ENCODE measurements at regions not wholly inside any gene's neighbourhood (a gene's known extent, or its start where the extent isn't known, plus 50 kb on each side); places are given as distances from the start of the nearest gene placed in this dataset.

GRCh38 chr2:83786140-83786539, 672.9 kb downstream of the SUCLG1 start:
- DNase-seq (ENCODE audit: low spot score): no peak

DNA sequence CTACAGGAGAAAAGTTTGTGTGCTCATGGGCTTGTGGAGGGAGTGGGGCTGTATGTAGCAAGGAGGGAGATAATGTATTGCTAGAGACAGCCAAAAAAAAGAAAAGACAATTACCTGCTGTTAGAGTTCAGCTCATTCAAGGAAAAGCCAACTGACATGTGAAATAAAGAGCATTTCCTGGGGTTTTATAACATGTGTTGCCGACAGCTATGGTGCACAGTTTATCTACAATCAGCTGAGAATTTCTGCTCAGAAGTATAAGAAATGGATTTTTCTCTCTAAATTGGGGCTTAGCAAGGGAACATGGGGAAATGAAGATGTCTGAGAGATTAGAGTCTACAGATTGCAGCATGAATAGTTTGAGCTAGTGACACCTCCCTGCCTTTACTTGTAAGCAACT, 674.1 kb downstream of the SUCLG1 start:
- no peak for DNase-seq (ENCODE audit: low spot score)

GRCh38 chr2:83784315-83784714, 674.8 kb downstream of the SUCLG1 start:
- no peak for DNase-seq (ENCODE audit: low spot score)

DNA sequence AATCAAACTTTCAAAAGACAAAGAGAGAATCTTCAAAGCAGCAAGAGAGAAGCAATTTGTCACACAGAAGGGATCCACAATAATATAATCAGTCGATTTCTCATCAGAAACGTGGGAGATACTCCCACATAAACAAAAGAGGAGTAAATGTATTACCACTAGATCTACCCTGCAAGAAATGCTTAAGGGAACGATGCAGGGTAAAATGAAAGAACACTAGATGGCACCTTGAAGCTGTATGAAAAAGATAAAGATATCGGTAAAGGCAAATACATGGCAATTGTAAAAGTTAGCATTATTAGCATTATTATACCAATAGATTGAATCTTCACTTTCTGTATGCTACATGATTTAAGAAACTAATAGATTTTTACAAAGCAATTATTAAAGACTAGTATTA, 677.0 kb downstream of the SUCLG1 start:
- no peak for DNase-seq (ENCODE audit: low spot score)

DNA sequence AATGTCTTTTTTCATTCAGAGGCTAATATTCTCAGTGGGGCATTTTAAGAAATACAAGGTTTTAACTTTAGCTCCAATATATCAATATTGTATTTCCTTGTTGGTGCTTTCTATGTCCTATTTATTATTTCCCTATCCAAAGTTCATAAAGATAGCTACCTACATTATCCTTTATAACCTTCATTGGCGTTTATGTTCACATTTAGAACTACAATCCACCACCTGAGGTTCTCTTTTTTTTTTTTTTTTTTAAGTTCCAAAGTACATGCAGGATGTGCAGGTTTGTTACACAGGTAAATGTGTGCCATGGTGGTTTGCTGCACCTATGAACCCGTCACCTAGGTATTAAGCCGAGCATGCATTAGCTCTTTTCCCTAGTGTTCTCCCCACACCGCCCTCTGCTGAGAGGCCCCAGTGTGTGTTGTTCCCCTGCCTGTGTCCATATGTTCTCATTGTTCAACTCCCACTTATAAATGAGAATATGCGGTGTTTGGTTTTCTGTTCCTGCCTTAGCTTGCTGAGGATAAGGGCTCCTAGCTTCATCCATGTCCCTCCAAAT, 694.6 kb downstream of the SUCLG1 start:
- DNase-seq (ENCODE audit: low spot score): no peak

GRCh38 chr2:83757329-83757728, 701.8 kb downstream of the SUCLG1 start:
- no peak for DNase-seq (ENCODE audit: low spot score)

DNA sequence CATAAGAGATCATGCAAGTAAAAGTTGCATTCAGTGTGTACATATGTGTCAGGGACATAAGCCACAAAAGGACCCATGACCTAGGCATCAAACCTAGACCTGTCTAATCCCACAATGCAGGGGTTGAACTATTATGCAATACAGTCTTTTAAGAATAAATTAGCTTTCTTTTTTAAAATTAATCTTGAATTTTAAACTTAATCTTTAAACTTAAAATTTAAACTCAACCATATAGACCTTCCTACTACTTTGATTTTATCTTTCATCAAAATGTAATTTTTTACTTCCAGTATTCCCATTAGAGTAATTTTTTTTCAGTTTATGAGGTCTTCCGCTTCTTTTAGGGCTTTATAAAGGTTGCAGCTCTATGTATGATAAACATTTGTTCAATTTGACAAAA, 702.9 kb downstream of the SUCLG1 start:
- DNase-seq (ENCODE audit: low spot score): no peak

DNA sequence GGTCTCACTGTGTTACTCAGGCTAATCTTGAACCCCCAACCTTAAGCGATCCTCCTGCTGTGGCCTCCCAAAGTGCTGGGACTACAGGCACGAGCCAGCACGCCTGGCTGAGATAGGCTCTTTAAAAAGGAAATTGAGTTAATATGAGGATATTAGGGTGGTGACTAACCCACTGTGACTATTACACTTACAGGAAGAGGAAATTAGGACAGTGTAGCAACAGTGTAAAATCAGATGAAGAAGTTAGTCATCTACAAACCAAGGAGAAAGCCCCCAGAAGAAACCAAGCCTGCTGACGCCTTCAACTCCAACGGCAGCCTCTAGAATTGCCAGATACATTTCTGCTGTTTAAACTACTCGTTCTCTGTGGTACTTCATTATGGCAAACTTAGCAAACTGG, 711.9 kb downstream of the SUCLG1 start:
- no peak for DNase-seq (ENCODE audit: low spot score)

DNA sequence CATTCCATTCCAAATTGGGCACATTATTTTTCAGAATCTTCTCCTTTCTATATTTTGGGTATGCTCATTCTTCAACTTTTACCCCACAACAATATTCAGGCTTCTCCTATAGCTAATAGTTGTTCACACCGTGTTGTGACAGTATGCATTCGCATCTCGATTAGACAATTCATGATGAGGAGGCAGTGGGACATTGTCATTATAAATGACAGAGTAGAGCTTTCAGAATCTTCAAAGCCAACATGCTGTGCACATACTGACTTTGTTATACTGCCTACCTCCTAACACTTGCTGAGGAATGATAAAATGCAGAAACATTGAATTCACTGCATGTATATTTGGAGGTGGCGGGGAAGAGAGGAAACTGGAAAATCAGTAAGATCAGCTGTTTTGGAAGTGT, 714.2 kb downstream of the SUCLG1 start:
- DNase-seq (ENCODE audit: low spot score): no peak

GRCh38 chr2:83742117-83742782, 716.8 kb downstream of the SUCLG1 start:
- no peak for DNase-seq (ENCODE audit: low spot score)

- no peak for DNase-seq (ENCODE audit: low spot score)
These were observed 728.9 kb downstream of the SUCLG1 start for GRCh38 chr2:83730223-83730622.

DNA sequence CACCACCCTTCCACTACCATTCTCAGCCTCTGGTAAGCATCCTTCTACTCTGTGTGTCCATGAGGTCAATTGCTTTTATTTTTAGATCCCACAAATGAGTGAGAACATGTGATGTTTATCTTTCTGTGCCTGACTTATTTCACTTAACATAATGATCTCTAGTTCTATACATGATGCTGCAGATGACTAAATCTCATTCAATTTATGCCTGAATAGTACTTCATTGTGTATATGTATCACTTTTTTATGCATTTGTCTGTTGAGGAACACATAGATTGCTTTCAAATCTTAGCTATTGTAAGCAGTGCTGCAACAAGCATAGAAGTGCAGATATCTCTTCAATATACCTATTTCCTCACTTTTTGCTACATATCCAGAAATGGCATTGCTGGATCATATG, 733.3 kb downstream of the SUCLG1 start:
- DNase-seq (ENCODE audit: low spot score): no peak

GRCh38 chr2:83705146-83705545, 753.9 kb downstream of the SUCLG1 start:
- DNase-seq (ENCODE audit: low spot score): no peak

DNA sequence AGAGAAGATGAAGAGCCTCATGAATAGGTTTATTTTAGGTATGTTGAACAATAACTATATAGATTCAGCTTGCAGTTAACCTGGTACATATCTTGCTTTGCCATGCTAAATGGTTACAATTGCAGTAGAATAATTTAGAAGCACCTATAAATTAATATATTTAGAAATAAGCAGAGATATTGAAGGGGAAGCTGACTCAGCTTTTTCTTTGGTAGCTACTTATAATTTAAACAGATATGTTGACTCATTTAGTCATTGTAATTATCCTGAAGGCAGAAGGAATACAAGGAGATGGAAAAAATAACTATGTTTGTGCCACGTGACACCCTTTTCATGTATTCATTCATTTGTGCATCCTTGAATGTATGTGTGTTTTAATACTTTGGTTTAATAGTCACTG, 755.5 kb downstream of the SUCLG1 start:
- no peak for DNase-seq (ENCODE audit: low spot score)

GRCh38 chr2:83696838-83697237, 762.2 kb downstream of the SUCLG1 start:
- DNase-seq (ENCODE audit: low spot score): no peak

GRCh38 chr2:83695530-83695929, 763.5 kb downstream of the SUCLG1 start:
- no peak for DNase-seq (ENCODE audit: low spot score)

DNA sequence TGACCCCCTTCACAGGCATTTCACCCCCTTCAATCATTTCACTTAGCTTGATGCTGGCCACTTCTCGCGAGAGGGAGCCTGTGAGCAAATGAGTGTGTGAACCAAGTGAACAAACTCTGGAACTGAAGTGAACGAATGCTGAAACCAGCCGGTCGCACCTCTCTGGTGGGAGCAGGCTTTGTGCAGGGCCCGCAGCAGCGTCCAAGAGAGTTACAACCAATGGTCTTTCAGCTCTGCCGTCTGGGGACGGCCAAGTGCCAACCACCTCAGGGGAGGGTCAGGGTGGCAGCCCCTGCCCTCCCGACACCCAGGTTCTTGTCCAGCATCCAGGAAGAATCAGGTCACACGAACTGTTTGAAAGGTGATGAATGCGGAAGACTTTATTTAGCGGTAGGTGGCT, 764.0 kb downstream of the SUCLG1 start:
- DNase-seq (ENCODE audit: low spot score): no peak

- DNase-seq (ENCODE audit: low spot score): no peak
These were observed 769.7 kb downstream of the SUCLG1 start for GRCh38 chr2:83689402-83689801.

DNA sequence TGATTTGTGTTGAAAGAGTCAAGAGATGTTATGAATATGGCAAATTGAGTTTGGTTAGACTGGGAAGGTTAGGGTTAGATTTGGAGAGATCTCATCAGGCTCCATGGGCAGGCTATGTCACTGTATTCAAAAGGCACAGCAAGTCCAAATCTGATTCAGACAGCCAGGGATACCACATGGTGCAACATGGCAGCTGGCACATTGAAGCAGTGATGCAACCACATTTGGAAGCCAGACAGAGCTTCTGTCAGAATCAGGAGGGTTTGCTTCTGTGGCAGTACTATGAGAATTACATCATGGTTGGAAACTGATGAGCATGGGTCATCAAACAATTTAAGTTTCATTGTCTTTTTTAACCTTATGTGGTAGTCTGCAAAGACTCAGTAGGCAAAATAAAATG, 772.2 kb downstream of the SUCLG1 start:
- DNase-seq (ENCODE audit: low spot score): no peak

DNA sequence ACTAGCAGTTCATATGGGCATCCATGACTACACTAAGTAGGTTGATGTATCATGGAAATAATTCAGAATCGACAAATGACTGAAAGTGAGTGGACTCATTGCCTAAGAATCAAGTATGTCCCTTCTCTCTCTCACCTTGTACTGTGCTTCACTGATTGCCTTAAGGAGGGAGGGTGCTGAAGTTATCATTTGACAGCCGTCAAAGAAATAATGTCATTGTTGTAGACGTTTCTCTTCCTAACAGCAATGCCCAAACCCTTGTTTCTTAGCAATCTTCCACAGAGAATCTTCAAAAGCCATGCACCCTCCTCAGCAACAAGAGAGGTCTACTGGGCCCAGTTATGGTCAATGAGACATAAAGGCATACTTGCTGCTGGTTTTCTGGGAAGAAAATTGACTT, 785.0 kb downstream of the SUCLG1 start:
- DNase-seq (ENCODE audit: low spot score): no peak

- DNase-seq (ENCODE audit: low spot score): no peak
These were observed 793.2 kb downstream of the SUCLG1 start for GRCh38 chr2:83665894-83666293.

GRCh38 chr2:83665154-83665553, 793.9 kb downstream of the SUCLG1 start:
- no peak for DNase-seq (ENCODE audit: low spot score)

DNA sequence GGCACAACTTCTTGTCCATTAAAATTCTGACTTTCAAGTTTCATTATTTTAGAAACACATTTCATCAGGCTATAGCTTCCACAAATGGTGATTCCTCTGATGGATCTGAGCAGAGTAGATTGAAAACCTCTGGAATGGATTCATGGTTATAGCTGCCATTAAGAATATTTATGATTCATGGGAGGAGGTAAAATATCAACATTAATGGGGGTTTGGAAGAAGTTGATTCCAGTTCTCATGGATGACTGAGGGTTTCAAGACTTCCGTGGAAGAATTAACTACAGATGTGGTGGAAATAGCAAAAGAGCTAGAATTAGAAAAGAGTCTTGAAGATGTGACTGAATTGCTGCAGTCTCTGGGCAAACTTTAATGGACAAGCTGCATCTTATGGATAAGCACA, 797.4 kb downstream of the SUCLG1 start:
- DNase-seq (ENCODE audit: low spot score): no peak

DNA sequence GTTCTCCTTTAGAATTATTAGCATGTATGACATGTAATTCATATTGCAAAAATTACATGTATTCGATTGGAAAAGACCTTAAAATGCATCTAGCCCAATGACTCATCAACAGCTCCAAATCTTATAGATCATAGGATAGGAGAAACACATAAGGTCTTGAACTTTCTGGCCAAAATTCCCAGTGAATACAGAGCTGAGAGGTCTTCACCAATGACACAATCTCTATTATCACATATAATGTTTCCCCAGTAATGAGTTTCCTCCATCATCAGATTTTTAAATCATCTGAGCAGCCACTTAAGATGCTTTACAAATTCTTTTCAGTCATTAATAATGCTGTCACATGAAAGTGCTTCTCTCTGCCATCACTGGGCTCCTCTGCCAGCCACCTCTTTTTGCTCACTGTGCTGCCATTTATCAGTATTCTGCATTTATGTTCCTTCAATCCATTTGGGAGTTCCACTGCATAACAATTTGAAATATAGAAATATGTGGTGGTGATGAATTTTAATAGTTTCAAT, 804.9 kb downstream of the SUCLG1 start:
- no peak for DNase-seq (ENCODE audit: low spot score)

Measured in germinal center (tissue), 1 donor.